Keratinocyte (primary cell): ENCODE measurements at regions not wholly inside any gene's neighbourhood (a gene's known extent, or its start where the extent isn't known, plus 50 kb on each side); places are given as distances from the start of the nearest gene placed in this dataset.

Experiments used
- DNase-seq: peaks from one replicate; pipeline ENCODE4 v3.0.0-alpha.2; 2011; ENCODE audit warnings: low read depth, missing footprints, low spot score
- FAIRE-seq: peaks from 2 replicates; lab custom pipeline; 2011; peaks lifted over from hg19 to GRCh38; lab: Jason Lieb, UNC
- H2AFZ ChIP-seq: 2 replicates; pipeline ENCODE4 v1.6.0; 2012; ENCODE audit warnings: low read length, control low read depth, inconsistent platforms; ENCODE audit not compliant: control insufficient read depth
- H3K27ac ChIP-seq: 2 replicates; pipeline ENCODE4 v1.5.1; 2011; ENCODE audit warnings: low read length; ENCODE audit not compliant: control insufficient read depth, insufficient read depth
- H3K27me3 ChIP-seq: 3 replicates; pipeline ENCODE4 v1.6.0; 2011; ENCODE audit warnings: low read length; ENCODE audit not compliant: control insufficient read depth, insufficient read depth; ENCODE audit errors: extremely low read depth
- H3K36me3 ChIP-seq, 2 experiments: 2 replicates in 1 of 2; 3 replicates in 1 of 2; pipeline ENCODE4 v1.5.1; 2011; ENCODE audit warnings: low read length in 2 of 2, mild to moderate bottlenecking in 1 of 2; ENCODE audit not compliant: control insufficient read depth in 2 of 2, insufficient read depth in 2 of 2; ENCODE audit errors: extremely low read depth in 1 of 2
- H3K4me1 ChIP-seq: 3 replicates; pipeline ENCODE4 v1.5.1; 2011; ENCODE audit warnings: low read length; ENCODE audit not compliant: control insufficient read depth, insufficient read depth; ENCODE audit errors: extremely low read depth
- H3K4me2 ChIP-seq: 3 replicates; pipeline ENCODE4 v1.6.0; 2011; ENCODE audit warnings: low read depth, low read length; ENCODE audit not compliant: control insufficient read depth, insufficient read depth; ENCODE audit errors: extremely low read depth
- H3K4me3 ChIP-seq, 3 experiments: fragments of 200-600 bp in 1 of 3; sonication (generic) in 1 of 3; 2 replicates in 2 of 3; 3 replicates in 1 of 3; pipeline ENCODE4 v1.5.1; 2011 to 2016; ENCODE audit warnings: low read length in 3 of 3, mild to moderate bottlenecking in 3 of 3, control low read depth in 2 of 3, inconsistent platforms in 1 of 3, low read depth in 1 of 3, mixed read lengths in 1 of 3, mixed run types in 1 of 3, moderate library complexity in 1 of 3; ENCODE audit not compliant: control insufficient read depth in 2 of 3, insufficient read depth in 2 of 3; ENCODE audit errors: extremely low read depth in 1 of 3
- H3K79me2 ChIP-seq: 2 replicates; pipeline ENCODE4 v1.6.0; 2012; ENCODE audit warnings: low read length; ENCODE audit not compliant: control insufficient read depth, insufficient read depth
- H3K9ac ChIP-seq: 3 replicates; pipeline ENCODE4 v1.6.0; 2011; ENCODE audit warnings: low read length; ENCODE audit not compliant: control insufficient read depth, insufficient read depth; ENCODE audit errors: extremely low read depth
- H3K9me1 ChIP-seq: 3 replicates; pipeline ENCODE4 v1.6.0; 2011; ENCODE audit warnings: low read length; ENCODE audit not compliant: control insufficient read depth, insufficient read depth; ENCODE audit errors: extremely low read depth
- H3K9me3 ChIP-seq: 2 replicates; pipeline ENCODE4 v1.5.1; 2012; ENCODE audit warnings: low read depth, low read length; ENCODE audit not compliant: control insufficient read depth
- H4K20me1 ChIP-seq: 3 replicates; pipeline ENCODE4 v1.6.0; 2011; ENCODE audit warnings: low read length; ENCODE audit not compliant: control insufficient read depth, insufficient read depth; ENCODE audit errors: extremely low read depth
- CTCF ChIP-seq, 3 experiments: IDR thresholded peaks in 1 of 3; conservative IDR thresholded peaks in 1 of 3; optimal IDR thresholded peaks in 1 of 3; 2 replicates in 2 of 3; 3 replicates in 1 of 3; pipeline versions ENCODE3 to v1.5.1; 2011; ENCODE audit warnings: low read length in 3 of 3, mild to moderate bottlenecking in 3 of 3, moderate library complexity in 2 of 3, control low read depth in 1 of 3, inconsistent platforms in 1 of 3; ENCODE audit not compliant: insufficient read depth in 2 of 3; ENCODE audit errors: extremely low read depth in 1 of 3
- EZH2 ChIP-seq: IDR thresholded peaks from one replicate; pipeline ENCODE4 v1.6.1; 2012; ENCODE audit warnings: inconsistent platforms, mild to moderate bottlenecking, low read length, moderate library complexity
- dilution Hi-C: fragments of 300-500 bp; cut with MboI; formaldehyde crosslinking; loops from one replicate; pipeline ENCODE4 v1.7.0; 2020; ENCODE audit warnings: low sequenced_read_pairs; ENCODE audit not compliant: extremely low pct_ligation_motif_present

DNA sequence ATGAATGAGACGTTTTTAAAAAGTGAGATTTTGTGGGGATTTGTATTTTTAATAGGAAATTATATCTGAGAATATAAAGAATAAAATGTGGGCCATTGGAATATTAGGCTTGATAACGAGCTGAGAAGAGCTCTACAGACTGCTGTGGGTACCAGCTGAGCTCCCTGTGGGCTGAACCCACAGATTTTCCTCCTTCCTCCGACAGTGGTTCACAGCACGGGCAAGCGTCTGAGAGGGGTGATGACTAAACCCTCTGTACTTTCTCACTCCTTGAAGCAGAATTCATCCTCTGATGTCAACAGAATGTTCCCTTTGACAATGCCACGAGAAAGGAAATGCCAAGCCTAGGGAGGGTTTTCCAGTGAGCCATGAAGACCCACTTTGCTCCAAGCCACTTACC is 102.7 kb upstream of the AJAP1 start:
- no peaks in the 10 kb centered on the region for H3K9me1 ChIP-seq
- dilution Hi-C loops = no loop called here
- no peak overlapping the region for H2AFZ ChIP-seq
- H3K27ac ChIP-seq = no peak overlapping the region
- H3K9ac ChIP-seq = no peak overlapping the region
- H3K4me2 ChIP-seq = no peak overlapping the region
- no peak overlapping the region for H3K4me3 ChIP-seq
- no peaks in the 10 kb centered on the region for H3K27me3 ChIP-seq
- DNase-seq (no peak), FAIRE-seq (no peak)
- no peaks in the 10 kb centered on the region for H3K79me2 ChIP-seq
- H3K4me1 ChIP-seq = no peaks in the 10 kb centered on the region
- H4K20me1 ChIP-seq = no peaks in the 10 kb centered on the region
- H3K9me3 ChIP-seq = no peaks in the 10 kb centered on the region
- no peaks in the 10 kb centered on the region for H3K36me3 ChIP-seq
- TF ChIP-seq EZH2 (no peak), CTCF (optimal IDR thresholded peaks at IDR 0.05 in 1 of 3, IDR thresholded peaks at IDR 0.05 in 1 of 3, conservative IDR thresholded peaks at IDR 0.05 in 1 of 3; ENCODE audit: extremely low read depth in 1 of 3, insufficient read depth in 2 of 3, low read length in 3 of 3) (no peak)

DNA sequence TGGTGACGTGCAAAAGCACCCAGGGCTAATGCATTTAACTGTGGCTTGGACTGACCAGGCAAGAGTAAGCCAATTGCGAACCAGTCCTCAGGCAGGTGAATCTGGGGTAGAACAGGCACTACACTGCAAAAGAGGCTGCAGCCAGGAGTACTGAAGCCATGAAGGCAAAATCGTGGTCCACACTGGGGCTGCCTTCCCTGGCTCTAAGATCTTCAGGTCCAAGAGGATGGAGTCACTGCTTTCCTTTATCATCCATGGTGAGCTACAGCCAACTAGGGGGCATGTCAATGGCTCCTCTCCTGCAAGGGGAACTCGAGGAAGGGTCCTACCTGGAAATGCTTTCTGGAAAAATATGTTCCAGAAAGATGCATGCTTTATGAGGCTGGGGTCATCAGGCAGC is 100.6 kb upstream of the AJAP1 start:
- Histone ChIP-seq H3K9ac (no peak overlapping the region), H3K27me3 (no peaks in the 10 kb centered on the region), H3K4me2 (no peak overlapping the region), H3K79me2 (no peaks in the 10 kb centered on the region), H3K9me1 (no peaks in the 10 kb centered on the region), H3K27ac (no peak overlapping the region), H3K4me3 (no peak overlapping the region), H3K36me3 (no peaks in the 10 kb centered on the region), H2AFZ (no peak overlapping the region), H3K4me1 (no peaks in the 10 kb centered on the region), H3K9me3 (no peaks in the 10 kb centered on the region), H4K20me1 (no peaks in the 10 kb centered on the region)
- dilution Hi-C loops = no loop called here
- FAIRE-seq = no peak
- no peak for DNase-seq
- TF ChIP-seq CTCF (optimal IDR thresholded peaks at IDR 0.05 in 1 of 3, IDR thresholded peaks at IDR 0.05 in 1 of 3, conservative IDR thresholded peaks at IDR 0.05 in 1 of 3; ENCODE audit: extremely low read depth in 1 of 3, insufficient read depth in 2 of 3, low read length in 3 of 3) (no peak), EZH2 (no peak)
